NT2/D1 (cell line): ENCODE measurements at regions not wholly inside any gene's neighbourhood (a gene's known extent, or its start where the extent isn't known, plus 50 kb on each side); places are given as distances from the start of the nearest gene placed in this dataset.

Experiments used
- DNase-seq: peaks from one replicate; pipeline ENCODE4 v3.0.0-alpha.2; 2011; ENCODE audit warnings: low read depth, low spot score
- H3K27me3 ChIP-seq: 2 replicates; pipeline ENCODE4 v1.6.0; 2011; ENCODE audit warnings: mild to moderate bottlenecking; ENCODE audit not compliant: insufficient read length, insufficient read depth
- H3K36me3 ChIP-seq: 2 replicates; pipeline ENCODE4 v1.6.1; 2011; ENCODE audit warnings: mild to moderate bottlenecking, low read length, mixed read lengths; ENCODE audit not compliant: insufficient read depth, insufficient read length
- H3K4me1 ChIP-seq: 2 replicates; pipeline ENCODE4 v1.5.1; 2011; ENCODE audit not compliant: insufficient read depth, insufficient read length
- H3K4me3 ChIP-seq: 2 replicates; pipeline ENCODE4 v1.5.1; 2011; ENCODE audit warnings: low read depth; ENCODE audit not compliant: insufficient read length
- H3K9ac ChIP-seq: 2 replicates; pipeline ENCODE4 v1.6.0; 2011; ENCODE audit warnings: low read depth; ENCODE audit not compliant: insufficient read length
- H3K9me3 ChIP-seq: 2 replicates; pipeline ENCODE4 v1.5.1; 2011; ENCODE audit warnings: mild to moderate bottlenecking, low read length; ENCODE audit not compliant: insufficient read depth
- SUZ12 ChIP-seq: IDR thresholded peaks from 2 replicates; pipeline ENCODE4 v1.6.1; 2011; ENCODE audit not compliant: insufficient read length, insufficient read depth; ENCODE audit errors: extremely low read depth
- YY1 ChIP-seq: IDR thresholded peaks from 2 replicates; pipeline ENCODE4 v1.6.1; 2011; ENCODE audit not compliant: insufficient read length, insufficient read depth
- ZNF274 ChIP-seq: IDR thresholded peaks from 2 replicates; pipeline ENCODE4 v1.6.1; 2011; ENCODE audit warnings: mild to moderate bottlenecking, low read depth, low read length

GRCh38 chr1:14494911-14495310 is 103.6 kb upstream of the KAZN start:
- DNase-seq: no peak
- Histone ChIP-seq H3K9ac (no peak overlapping the region), H3K36me3 (no peaks in the 10 kb centered on the region), H3K4me1 (no peaks in the 10 kb centered on the region), H3K9me3 (no peaks in the 10 kb centered on the region), H3K27me3 (no peaks in the 10 kb centered on the region), H3K4me3 (no peak overlapping the region)
- TF ChIP-seq SUZ12: no peak
- no peak for TF ChIP-seq YY1
- TF ChIP-seq ZNF274: no peak

DNA sequence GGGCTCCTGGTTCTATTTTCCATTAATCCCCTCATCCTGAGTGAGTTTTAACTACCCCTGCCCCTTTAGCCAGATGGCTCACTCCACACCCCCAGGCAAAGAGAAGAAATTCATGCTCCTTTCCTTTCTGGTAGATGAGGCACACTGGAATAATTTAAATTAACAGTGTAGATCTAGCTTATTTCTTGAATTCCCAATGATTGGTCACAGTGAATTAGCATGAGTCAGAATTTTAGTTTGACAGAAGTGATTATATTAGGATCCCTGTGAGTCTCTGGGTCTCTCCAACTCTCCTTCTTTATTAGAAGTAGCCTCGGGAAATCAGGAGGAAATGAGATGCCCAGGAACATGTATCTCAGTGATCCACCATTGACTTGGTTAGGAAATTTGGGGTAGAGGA is 103.1 kb upstream of the KAZN start:
- TF ChIP-seq SUZ12 (no peak), ZNF274 (no peak), YY1 (no peak)
- DNase-seq: no peak
- Histone ChIP-seq H3K36me3 (no peaks in the 10 kb centered on the region), H3K4me1 (no peaks in the 10 kb centered on the region), H3K27me3 (no peaks in the 10 kb centered on the region), H3K9ac (no peak overlapping the region), H3K4me3 (no peak overlapping the region), H3K9me3 (no peaks in the 10 kb centered on the region)

DNA sequence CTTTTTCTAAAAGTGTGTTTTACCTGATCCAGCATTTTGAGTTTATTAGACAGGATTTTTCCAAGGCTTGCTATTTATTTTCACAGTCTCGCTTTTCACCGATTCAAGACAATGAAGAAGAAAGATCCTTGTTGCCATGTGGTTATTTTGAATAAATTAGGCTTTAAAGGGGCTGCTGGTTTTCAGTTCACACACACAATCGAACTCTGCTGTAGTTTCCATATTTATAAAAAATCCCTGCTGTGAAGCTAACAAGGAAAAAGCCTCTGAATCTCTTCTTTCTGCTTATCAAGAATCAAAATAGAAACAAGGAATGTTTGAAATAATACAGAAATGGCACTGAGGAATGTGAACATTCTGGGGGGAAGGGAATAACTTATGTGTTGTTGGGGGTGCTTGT is 102.5 kb upstream of the KAZN start:
- Histone ChIP-seq H3K27me3 (no peaks in the 10 kb centered on the region), H3K36me3 (no peaks in the 10 kb centered on the region), H3K4me3 (no peak overlapping the region), H3K4me1 (no peaks in the 10 kb centered on the region), H3K9ac (no peak overlapping the region), H3K9me3 (no peaks in the 10 kb centered on the region)
- DNase-seq: no peak
- TF ChIP-seq ZNF274 (no peak), YY1 (no peak), SUZ12 (no peak)

GRCh38 chr1:14498839-14499238 is 99.6 kb upstream of the KAZN start:
- no peak for DNase-seq
- Histone ChIP-seq H3K9me3 (no peaks in the 10 kb centered on the region), H3K4me3 (no peak overlapping the region), H3K27me3 (no peaks in the 10 kb centered on the region), H3K9ac (no peak overlapping the region), H3K36me3 (no peaks in the 10 kb centered on the region), H3K4me1 (no peaks in the 10 kb centered on the region)
- TF ChIP-seq YY1: no peak
- TF ChIP-seq ZNF274: no peak
- no peak for TF ChIP-seq SUZ12

- no peak for TF ChIP-seq ZNF274
- no peak for TF ChIP-seq SUZ12
- no peak for TF ChIP-seq YY1
- H3K27me3 ChIP-seq: no peaks in the 10 kb centered on the region
- DNase-seq: no peak
- no peak overlapping the region for H3K4me3 ChIP-seq
- H3K9ac ChIP-seq: no peak overlapping the region
- no peaks in the 10 kb centered on the region for H3K4me1 ChIP-seq
- no peaks in the 10 kb centered on the region for H3K9me3 ChIP-seq
- no peaks in the 10 kb centered on the region for H3K36me3 ChIP-seq
These were observed 99.0 kb upstream of the KAZN start for GRCh38 chr1:14499312-14500040.

GRCh38 chr1:14500041-14500440 is 98.4 kb upstream of the KAZN start:
- no peak for DNase-seq
- Histone ChIP-seq H3K9me3 (no peaks in the 10 kb centered on the region), H3K4me1 (no peaks in the 10 kb centered on the region), H3K27me3 (no peaks in the 10 kb centered on the region), H3K9ac (no peak overlapping the region), H3K4me3 (no peak overlapping the region), H3K36me3 (no peaks in the 10 kb centered on the region)
- no peak for TF ChIP-seq ZNF274
- no peak for TF ChIP-seq SUZ12
- TF ChIP-seq YY1: no peak

DNA sequence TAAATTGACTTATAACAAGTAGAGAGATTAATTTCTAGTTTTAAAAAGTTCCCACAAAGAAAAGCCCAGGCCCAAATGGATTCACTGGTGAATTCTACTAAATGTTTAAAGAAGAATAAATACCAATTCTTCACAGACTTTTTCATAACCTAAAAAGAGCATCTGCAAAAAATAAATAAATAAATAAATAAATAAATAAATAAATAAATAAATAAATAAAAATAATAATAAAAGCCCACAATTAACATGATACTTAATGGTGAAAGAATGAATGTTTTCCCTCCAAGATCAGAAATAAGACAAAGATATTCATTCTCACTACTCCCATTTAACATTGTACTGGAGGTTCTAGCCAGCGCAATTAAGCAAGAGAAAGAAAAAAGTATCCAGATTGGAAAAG is 97.6 kb upstream of the KAZN start:
- no peaks in the 10 kb centered on the region for H3K36me3 ChIP-seq
- no peak for TF ChIP-seq YY1
- TF ChIP-seq ZNF274: no peak
- TF ChIP-seq SUZ12: no peak
- no peak for DNase-seq
- H3K27me3 ChIP-seq: no peaks in the 10 kb centered on the region
- no peak overlapping the region for H3K9ac ChIP-seq
- H3K9me3 ChIP-seq: no peaks in the 10 kb centered on the region
- no peak overlapping the region for H3K4me3 ChIP-seq
- no peaks in the 10 kb centered on the region for H3K4me1 ChIP-seq
